HG02840 (cell line): ENCODE measurements at regions not wholly inside any gene's neighbourhood (a gene's known extent, or its start where the extent isn't known, plus 50 kb on each side); places are given as distances from the start of the nearest gene placed in this dataset.

Experiments
- ATAC-seq: cut with Tn5 transposase; IDR thresholded peaks from one replicate; pipeline ENCODE4 v1.9.1; 2021; ENCODE audit warnings: mild to moderate bottlenecking, moderate library complexity, moderate number of reproducible peaks; ENCODE audit not compliant: unreplicated experiment, low FRiP score

- no peak for ATAC-seq
Observed at GRCh38 chr9:118609355-118610044, 759.7 kb downstream of the BRINP1 start.

DNA sequence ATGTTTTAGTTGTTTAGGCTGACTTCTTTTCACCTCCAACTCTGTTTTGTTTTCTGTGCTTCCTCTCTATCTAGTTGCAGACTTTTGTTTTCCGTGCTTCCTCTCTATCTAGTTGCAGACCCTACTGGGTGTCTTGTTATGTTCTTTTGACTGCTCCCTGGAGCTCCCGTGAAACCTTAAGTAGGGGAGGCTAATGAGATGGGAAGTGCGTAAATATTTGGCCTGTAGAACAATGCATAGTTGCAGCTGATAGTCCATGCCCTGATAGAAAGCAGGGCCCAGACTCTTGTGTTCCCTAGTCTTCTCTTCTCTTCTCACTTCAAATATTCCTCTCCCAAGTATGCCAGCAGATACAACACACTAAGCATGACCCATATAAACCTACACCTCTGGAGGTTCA, 757.0 kb downstream of the BRINP1 start:
- no peak for ATAC-seq

- no peak for ATAC-seq
Observed at GRCh38 chr9:118613996-118614395, 755.2 kb downstream of the BRINP1 start.

GRCh38 chr9:118618084-118618483, 751.2 kb downstream of the BRINP1 start:
- ATAC-seq: no peak

DNA sequence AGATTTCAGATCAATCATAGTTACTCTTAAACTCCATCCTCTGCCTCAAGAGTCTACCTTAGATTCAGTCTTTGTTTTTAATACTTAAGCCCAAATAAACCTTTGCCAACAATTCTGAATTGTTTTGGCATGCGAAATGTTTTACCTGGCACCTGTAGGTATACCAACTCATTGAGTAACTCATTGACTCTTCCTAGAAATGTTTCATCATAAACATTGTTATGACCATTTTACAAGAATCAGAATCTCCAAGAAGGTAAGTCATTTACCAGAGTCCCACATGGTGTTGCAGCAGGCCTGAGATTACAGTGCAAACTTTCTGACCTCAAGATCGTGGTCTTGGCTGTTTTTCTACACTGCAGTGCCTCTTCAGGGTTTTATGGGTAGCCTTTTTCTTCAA, 750.4 kb downstream of the BRINP1 start:
- ATAC-seq: no peak

DNA sequence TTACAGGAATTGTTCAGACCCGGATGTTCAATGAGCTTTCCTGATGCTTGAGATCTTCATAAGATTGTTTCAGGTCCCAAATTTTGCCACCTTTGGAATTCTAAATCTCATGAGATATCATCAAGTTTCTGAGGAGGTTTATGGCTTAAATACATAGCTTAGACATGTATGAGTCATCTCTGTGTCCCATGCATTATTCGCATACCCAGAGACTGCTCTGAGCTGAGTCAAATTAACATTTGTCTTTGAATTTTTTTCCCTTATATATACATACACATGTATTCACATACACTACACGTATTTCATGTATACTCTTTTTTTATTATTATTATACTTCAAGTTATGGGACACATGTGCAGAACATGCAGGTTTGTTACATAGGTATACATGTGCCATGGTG, 744.6 kb downstream of the BRINP1 start:
- ATAC-seq: no peak

GRCh38 chr9:118630079-118630478, 739.2 kb downstream of the BRINP1 start:
- no peak for ATAC-seq

- ATAC-seq: no peak
Observed at GRCh38 chr9:118630931-118631595, 738.2 kb downstream of the BRINP1 start.

DNA sequence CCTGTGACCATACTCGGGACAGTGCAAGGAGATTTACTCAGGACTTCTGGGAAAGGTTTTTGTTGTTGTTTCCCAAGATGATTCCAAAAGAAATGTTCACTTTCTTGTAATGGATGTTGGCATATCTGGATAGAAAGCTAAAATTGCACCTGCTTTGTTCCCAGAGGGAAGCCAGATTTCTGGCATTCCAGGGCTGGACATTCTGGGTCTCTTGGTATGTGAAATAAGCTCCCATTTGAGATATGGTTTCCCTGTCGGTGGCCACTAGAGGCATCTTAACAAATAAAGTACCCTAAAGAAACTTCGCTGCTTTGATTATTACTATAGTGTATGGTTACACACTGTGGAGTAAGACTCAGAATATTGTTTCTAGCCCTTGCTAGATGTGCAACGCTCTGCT, 737.3 kb downstream of the BRINP1 start:
- no peak for ATAC-seq

DNA sequence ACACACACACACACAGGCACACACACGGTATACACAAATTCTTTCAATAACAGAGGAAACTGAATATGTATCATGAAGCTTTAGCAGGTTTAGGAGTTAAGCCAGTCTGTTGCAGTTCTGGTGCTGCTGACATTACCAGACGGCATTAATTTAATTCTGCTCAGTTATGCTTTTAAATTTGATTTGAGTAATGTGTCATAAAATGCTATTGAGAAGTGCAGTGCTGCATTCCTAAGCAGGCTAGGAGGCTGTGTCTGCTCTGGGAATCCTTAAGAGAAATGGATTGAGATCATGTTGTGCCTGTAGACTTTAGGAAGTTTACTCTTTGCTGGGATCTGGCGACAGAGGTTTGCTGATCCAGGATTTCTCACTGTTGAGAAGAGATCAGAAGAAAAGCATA, 733.8 kb downstream of the BRINP1 start:
- ATAC-seq: no peak

GRCh38 chr9:118637681-118638080, 731.6 kb downstream of the BRINP1 start:
- no peak for ATAC-seq

- no peak for ATAC-seq
Observed at GRCh38 chr9:118640836-118641560, 728.2 kb downstream of the BRINP1 start.

- no peak for ATAC-seq
Observed at GRCh38 chr9:118643118-118643517, 726.1 kb downstream of the BRINP1 start.

DNA sequence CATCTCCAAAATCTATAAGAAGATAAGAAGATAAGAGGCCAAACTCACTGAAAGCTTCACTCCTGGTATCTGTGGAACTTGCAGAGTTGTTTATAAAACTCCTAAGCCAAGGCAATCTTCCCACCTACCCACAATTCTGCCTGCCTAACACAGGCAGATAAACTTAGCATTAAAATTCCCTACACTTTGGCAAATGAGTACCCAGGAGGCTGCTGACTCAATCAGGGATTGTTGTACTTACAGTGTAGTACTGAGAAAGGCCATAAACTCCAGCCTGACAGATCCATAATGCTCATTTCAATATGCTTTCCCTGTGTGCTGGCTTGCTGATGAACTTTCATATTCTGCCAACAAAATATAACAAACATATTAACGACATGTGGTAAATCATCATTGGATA, 725.2 kb downstream of the BRINP1 start:
- no peak for ATAC-seq

DNA sequence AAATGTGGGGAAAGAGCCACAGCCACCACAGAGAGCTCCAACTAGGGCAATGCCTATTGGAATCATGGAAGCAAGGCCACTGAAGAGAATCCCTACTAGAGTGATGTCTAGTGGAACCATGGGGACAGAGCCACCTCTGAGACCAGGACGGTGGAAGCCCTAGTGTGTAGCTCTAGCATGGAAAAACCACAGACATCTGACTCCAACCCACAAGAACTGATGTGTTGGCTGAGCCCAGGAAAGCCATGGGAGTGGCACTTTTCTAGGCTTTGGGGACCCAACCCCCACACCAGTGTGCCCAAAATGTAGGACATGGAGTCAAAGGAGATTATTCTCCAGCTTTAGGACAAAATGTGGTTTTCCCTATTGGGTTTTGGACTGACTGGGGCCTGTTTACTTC, 721.9 kb downstream of the BRINP1 start:
- no peak for ATAC-seq

DNA sequence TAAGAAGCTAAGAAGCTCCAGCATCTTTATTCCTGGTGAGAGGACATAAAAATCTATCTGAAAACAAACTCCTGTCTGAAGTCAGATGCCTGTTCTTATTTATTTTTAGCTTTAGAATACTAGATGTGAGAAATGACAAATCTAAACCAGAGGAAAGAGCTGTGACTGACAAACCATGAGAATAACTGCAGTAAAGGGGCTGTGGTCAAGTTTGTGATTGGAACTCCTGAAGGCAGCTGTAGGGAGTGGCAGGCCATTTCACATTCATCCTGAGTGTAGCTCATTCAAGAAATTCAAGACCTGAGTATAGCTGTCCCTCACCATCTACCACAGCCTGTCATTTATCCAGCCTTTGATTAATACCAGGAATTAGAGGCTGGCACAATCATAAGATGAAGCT, 718.8 kb downstream of the BRINP1 start:
- ATAC-seq: no peak

DNA sequence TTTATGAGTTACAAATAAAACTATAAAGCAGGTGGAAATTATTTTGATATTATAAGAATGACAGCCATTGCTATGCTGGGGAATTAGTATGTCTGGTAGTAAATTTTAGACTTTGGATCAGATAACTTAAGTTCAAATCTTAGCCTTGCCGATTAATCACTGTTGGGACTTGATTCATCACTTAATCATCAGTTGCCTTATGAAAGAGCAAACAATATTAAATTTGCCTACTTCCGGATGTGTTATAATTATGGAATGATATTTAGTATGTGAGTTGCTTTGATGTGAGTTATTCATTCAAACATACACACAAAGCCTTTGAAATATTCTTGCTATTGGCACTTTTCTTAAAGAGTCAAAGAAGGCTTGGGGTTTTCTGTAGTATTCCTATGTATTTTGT, 717.7 kb downstream of the BRINP1 start:
- ATAC-seq: no peak

GRCh38 chr9:118652258-118652657, 717.0 kb downstream of the BRINP1 start:
- no peak for ATAC-seq

- no peak for ATAC-seq
Observed at GRCh38 chr9:118652912-118653311, 716.3 kb downstream of the BRINP1 start.

DNA sequence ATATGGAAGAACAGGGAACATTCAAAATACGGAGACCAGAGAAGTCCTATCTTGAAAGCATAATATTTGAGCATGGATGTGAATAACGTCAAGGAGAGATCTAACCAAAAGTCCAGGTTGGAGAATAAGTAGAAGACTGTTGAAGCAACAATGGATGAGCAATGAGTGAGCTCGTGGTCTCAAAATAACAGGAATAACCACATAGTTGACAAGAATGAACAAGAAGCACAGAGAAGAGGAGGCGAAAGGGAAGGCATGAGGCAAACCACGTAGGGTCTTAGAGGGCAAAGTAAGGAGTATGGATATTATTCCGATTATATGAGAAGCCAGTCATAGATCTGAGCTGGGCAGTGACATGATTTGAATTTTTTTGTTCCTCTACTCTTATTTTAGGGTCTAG, 710.2 kb downstream of the BRINP1 start:
- no peak for ATAC-seq

GRCh38 chr9:118665226-118665919, 703.9 kb downstream of the BRINP1 start:
- no peak for ATAC-seq
